ENCODE measurements at regions not wholly inside any gene's neighbourhood (a gene's known extent, or its start where the extent isn't known, plus 50 kb on each side); places are given as distances from the start of the nearest gene placed in this dataset.

DNA sequence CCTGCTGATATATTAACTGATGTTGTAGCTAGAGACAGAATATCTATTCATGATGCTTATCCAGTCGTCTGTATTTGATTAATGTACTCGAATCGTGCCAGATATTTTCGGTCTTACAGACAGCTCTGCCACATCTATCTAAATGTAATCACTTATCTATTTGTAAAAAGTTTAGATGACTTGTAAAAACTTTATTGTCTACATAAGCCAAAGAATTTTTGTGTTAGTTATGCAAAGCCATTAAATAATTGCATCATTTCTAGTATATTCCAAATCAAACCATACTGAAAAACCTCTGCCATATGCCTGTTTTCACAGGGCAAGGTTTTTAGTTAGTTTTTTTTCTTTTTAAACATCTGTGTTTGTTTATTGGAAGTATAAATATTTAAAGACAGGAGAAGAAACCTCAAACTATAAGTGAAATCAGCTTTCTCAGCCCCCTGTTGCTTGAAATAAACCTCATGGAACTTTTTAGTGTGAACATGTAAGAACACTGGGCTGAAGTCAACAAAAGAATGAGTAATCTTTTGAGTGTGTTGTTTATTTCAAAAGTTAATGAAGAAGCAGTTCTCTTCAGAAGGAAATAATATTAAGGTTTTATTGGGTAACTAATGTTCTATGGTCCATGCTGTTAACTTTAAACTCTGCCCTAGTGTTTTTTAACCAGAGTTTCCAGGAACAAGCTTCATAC is 657.6 kb upstream of the SYT4 start:
- Histone ChIP-seq H3K27me3 (ENCODE audit: insufficient read depth, low read length) (no peaks in the 10 kb centered on the region), H2AK5ac (ENCODE audit: low read length) (no peak overlapping the region), H3K79me2 (ENCODE audit: control insufficient read depth, insufficient read depth, low read length, poor library complexity) (no peaks in the 10 kb centered on the region), H3K14ac (ENCODE audit: low read length) (no peak overlapping the region), H3K36me3 (ENCODE audit: control insufficient read depth in 1 of 2, insufficient read depth in 2 of 2, low read length in 2 of 2) (no peaks in the 10 kb centered on the region), H3K9ac (ENCODE audit: low read length) (no peak overlapping the region), H4K91ac (ENCODE audit: low read depth, low read length) (no peak overlapping the region), H3K4me2 (ENCODE audit: low read length) (no peak overlapping the region), H2BK5ac (ENCODE audit: low read depth, low read length, poor library complexity) (no peak overlapping the region), H3K9me3 (ENCODE audit: insufficient read depth, low read depth, low read length) (no peaks in the 10 kb centered on the region), H2BK12ac (ENCODE audit: low read length) (no peak overlapping the region), H4K12ac (ENCODE audit: low read depth, low read length) (no peak overlapping the region), H3K18ac (ENCODE audit: low read length) (no peak overlapping the region), H4K8ac (ENCODE audit: low read depth, low read length) (no peak overlapping the region), H3K4ac (ENCODE audit: low read depth, low read length) (no peak overlapping the region), H3K79me1 (ENCODE audit: low read length) (no peaks in the 10 kb centered on the region), H3K27ac (ENCODE audit: low read depth, low read length) (no peak overlapping the region), H2BK120ac (ENCODE audit: insufficient read depth, low read length, poor library complexity) (no peak overlapping the region), H3K4me1 (ENCODE audit: control insufficient read depth in 1 of 2, insufficient read depth in 2 of 2, low read length in 2 of 2) (no peaks in the 10 kb centered on the region), H3K23ac (ENCODE audit: low read length) (no peak overlapping the region), H2AFZ (ENCODE audit: insufficient read depth, low read length, poor library complexity) (no peak overlapping the region), H3K4me3 (ENCODE audit: low read depth, low read length) (no peak overlapping the region)
- no peak for DNase-seq
- WGBS (ENCODE audit: extremely low coverage, insufficient coverage, insufficient read length) = no CpG with 5 or more reads among the region's 4 CpGs

DNA sequence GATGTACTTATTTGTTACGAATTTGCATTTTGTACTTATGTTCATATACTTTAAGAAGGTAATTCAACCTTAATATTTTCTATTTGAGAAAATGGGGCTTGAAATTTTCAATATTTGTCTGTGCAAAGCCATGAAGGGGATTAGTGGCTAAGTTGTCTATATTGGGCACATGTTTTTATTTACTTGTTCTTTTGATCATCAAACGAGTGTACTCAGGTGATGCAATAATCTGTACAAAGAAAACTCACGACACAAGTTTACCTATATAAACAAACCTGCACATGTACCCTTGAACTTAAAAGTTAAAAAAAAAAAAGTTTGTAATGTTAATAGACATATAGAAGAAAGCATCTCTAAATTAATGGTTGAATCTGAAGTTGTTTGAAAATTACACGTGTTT is 658.9 kb upstream of the SYT4 start:
- Histone ChIP-seq H4K12ac (ENCODE audit: low read depth, low read length) (no peak overlapping the region), H2AK5ac (ENCODE audit: low read length) (no peak overlapping the region), H3K79me1 (ENCODE audit: low read length) (no peaks in the 10 kb centered on the region)

DNA sequence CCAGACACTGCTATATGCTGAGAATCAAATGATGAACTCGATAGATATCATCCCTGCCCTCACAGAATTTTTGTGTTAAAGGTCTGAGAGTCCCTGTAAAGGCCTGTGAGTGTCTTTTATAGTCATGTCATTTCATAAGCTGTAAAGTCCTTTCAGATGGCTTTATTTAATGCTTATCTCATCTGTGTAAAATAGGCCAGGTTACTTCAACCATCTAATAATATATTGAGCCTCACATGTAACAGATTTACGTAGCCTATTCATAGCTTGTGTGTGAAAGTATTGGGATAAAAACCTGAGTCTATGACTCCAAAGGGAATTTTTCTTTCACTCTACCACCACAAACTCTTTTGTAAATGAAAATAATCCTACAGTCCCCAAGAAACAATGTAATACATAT is 672.0 kb upstream of the SYT4 start:
- H3K36me3 ChIP-seq (ENCODE audit: control insufficient read depth in 1 of 2, insufficient read depth in 2 of 2, low read length in 2 of 2) = peaks cover 0 to 2% of the 10 kb centered on the region in 2 experiments

More for the DNA sequence above, 658.9 kb upstream of the SYT4 start:
- Histone ChIP-seq H3K18ac (ENCODE audit: low read length) (no peak overlapping the region), H2BK120ac (ENCODE audit: insufficient read depth, low read length, poor library complexity) (no peak overlapping the region), H3K9me3 (ENCODE audit: insufficient read depth, low read depth, low read length) (no peaks in the 10 kb centered on the region), H3K9ac (ENCODE audit: low read length) (no peak overlapping the region), H2AFZ (ENCODE audit: insufficient read depth, low read length, poor library complexity) (no peak overlapping the region), H3K79me2 (ENCODE audit: control insufficient read depth, insufficient read depth, low read length, poor library complexity) (no peaks in the 10 kb centered on the region), H3K27me3 (ENCODE audit: insufficient read depth, low read length) (no peaks in the 10 kb centered on the region), H4K8ac (ENCODE audit: low read depth, low read length) (no peak overlapping the region), H3K4me3 (ENCODE audit: low read depth, low read length) (no peak overlapping the region), H3K23ac (ENCODE audit: low read length) (no peak overlapping the region), H3K4me2 (ENCODE audit: low read length) (no peak overlapping the region), H2BK5ac (ENCODE audit: low read depth, low read length, poor library complexity) (no peak overlapping the region), H4K91ac (ENCODE audit: low read depth, low read length) (no peak overlapping the region), H3K4ac (ENCODE audit: low read depth, low read length) (no peak overlapping the region), H3K36me3 (ENCODE audit: control insufficient read depth in 1 of 2, insufficient read depth in 2 of 2, low read length in 2 of 2) (no peaks in the 10 kb centered on the region), H2BK12ac (ENCODE audit: low read length) (no peak overlapping the region), H3K27ac (ENCODE audit: low read depth, low read length) (no peak overlapping the region), H3K4me1 (ENCODE audit: control insufficient read depth in 1 of 2, insufficient read depth in 2 of 2, low read length in 2 of 2) (no peaks in the 10 kb centered on the region), H3K14ac (ENCODE audit: low read length) (no peak overlapping the region)
- WGBS (ENCODE audit: extremely low coverage, insufficient coverage, insufficient read length) = no CpG with 5 or more reads among the region's 4 CpGs
- no peak for DNase-seq

DNA sequence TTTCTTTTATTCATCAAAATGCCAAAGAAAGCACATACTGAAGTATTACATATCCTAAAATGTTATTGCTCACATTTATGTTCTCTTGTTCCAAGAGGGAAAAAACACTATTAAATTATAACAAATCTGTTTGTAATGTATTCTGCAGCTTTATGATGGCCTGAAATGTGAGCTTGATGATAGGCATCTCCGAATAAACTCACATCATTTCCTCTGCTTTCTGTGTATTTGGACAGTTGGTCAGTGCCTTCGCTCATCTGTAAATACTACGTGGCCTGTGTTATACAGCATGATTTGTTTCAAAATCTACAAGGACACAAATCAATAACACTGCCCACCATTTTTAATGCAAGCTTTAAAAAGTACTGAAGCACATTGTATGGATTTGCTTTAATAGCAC is 672.8 kb upstream of the SYT4 start:
- Histone ChIP-seq H3K4me1 (ENCODE audit: control insufficient read depth in 1 of 2, insufficient read depth in 2 of 2, low read length in 2 of 2) (no peaks in the 10 kb centered on the region), H3K4me3 (ENCODE audit: low read depth, low read length) (no peak overlapping the region), H2AK5ac (ENCODE audit: low read length) (no peak overlapping the region), H3K23ac (ENCODE audit: low read length) (no peak overlapping the region), H2BK120ac (ENCODE audit: insufficient read depth, low read length, poor library complexity) (no peak overlapping the region), H4K12ac (ENCODE audit: low read depth, low read length) (no peak overlapping the region), H3K4me2 (ENCODE audit: low read length) (no peak overlapping the region), H4K8ac (ENCODE audit: low read depth, low read length) (no peak overlapping the region), H2BK5ac (ENCODE audit: low read depth, low read length, poor library complexity) (no peak overlapping the region), H3K79me2 (ENCODE audit: control insufficient read depth, insufficient read depth, low read length, poor library complexity) (no peaks in the 10 kb centered on the region), H3K18ac (ENCODE audit: low read length) (no peak overlapping the region), H3K79me1 (ENCODE audit: low read length) (no peaks in the 10 kb centered on the region), H2BK12ac (ENCODE audit: low read length) (no peak overlapping the region), H3K4ac (ENCODE audit: low read depth, low read length) (no peak overlapping the region), H3K14ac (ENCODE audit: low read length) (no peak overlapping the region), H3K9ac (ENCODE audit: low read length) (no peak overlapping the region), H3K27me3 (ENCODE audit: insufficient read depth, low read length) (no peaks in the 10 kb centered on the region), H2AFZ (ENCODE audit: insufficient read depth, low read length, poor library complexity) (no peak overlapping the region), H4K91ac (ENCODE audit: low read depth, low read length) (no peak overlapping the region), H3K36me3 (ENCODE audit: control insufficient read depth in 1 of 2, insufficient read depth in 2 of 2, low read length in 2 of 2) (peaks cover 0 to 2% of the 10 kb centered on the region in 2 experiments), H3K9me3 (ENCODE audit: insufficient read depth, low read depth, low read length) (no peaks in the 10 kb centered on the region), H3K27ac (ENCODE audit: low read depth, low read length) (no peak overlapping the region)
- no CpG with 5 or more reads among the region's 3 CpGs for WGBS (ENCODE audit: extremely low coverage, insufficient coverage, insufficient read length)
- DNase-seq = no peak

More for the DNA sequence above, 672.0 kb upstream of the SYT4 start:
- Histone ChIP-seq H4K91ac (ENCODE audit: low read depth, low read length) (no peak overlapping the region), H3K23ac (ENCODE audit: low read length) (no peak overlapping the region), H2BK120ac (ENCODE audit: insufficient read depth, low read length, poor library complexity) (no peak overlapping the region), H3K9ac (ENCODE audit: low read length) (no peak overlapping the region), H3K4ac (ENCODE audit: low read depth, low read length) (no peak overlapping the region), H3K4me3 (ENCODE audit: low read depth, low read length) (no peak overlapping the region), H4K12ac (ENCODE audit: low read depth, low read length) (no peak overlapping the region), H3K27me3 (ENCODE audit: insufficient read depth, low read length) (no peaks in the 10 kb centered on the region), H3K27ac (ENCODE audit: low read depth, low read length) (no peak overlapping the region), H3K4me2 (ENCODE audit: low read length) (no peak overlapping the region), H3K79me1 (ENCODE audit: low read length) (no peaks in the 10 kb centered on the region), H3K4me1 (ENCODE audit: control insufficient read depth in 1 of 2, insufficient read depth in 2 of 2, low read length in 2 of 2) (no peaks in the 10 kb centered on the region), H3K79me2 (ENCODE audit: control insufficient read depth, insufficient read depth, low read length, poor library complexity) (no peaks in the 10 kb centered on the region), H2AK5ac (ENCODE audit: low read length) (no peak overlapping the region), H2BK5ac (ENCODE audit: low read depth, low read length, poor library complexity) (no peak overlapping the region), H4K8ac (ENCODE audit: low read depth, low read length) (no peak overlapping the region), H2BK12ac (ENCODE audit: low read length) (no peak overlapping the region), H2AFZ (ENCODE audit: insufficient read depth, low read length, poor library complexity) (no peak overlapping the region), H3K18ac (ENCODE audit: low read length) (no peak overlapping the region), H3K14ac (ENCODE audit: low read length) (no peak overlapping the region), H3K9me3 (ENCODE audit: insufficient read depth, low read depth, low read length) (no peaks in the 10 kb centered on the region)
- WGBS (ENCODE audit: extremely low coverage, insufficient coverage, insufficient read length) = no CpG with 5 or more reads among the region's 2 CpGs
- no peak for DNase-seq

Data from trophoblast cell (in vitro differentiated cells and primary cell).